Body of pancreas (tissue), 4 donors: ENCODE measurements at regions not wholly inside any gene's neighbourhood (a gene's known extent, or its start where the extent isn't known, plus 50 kb on each side); places are given as distances from the start of the nearest gene placed in this dataset.

Experiments
- ATAC-seq: fragments of 150-250 bp; one replicate; pipeline ENCODE4 v1.9.1; 2016
- DNase-seq, 4 donors: peaks; one replicate each; pipeline ENCODE4 v3.0.0-alpha.2; 2019
- H3K27ac ChIP-seq, 4 donors: fragments of 200-600 bp; sonication (generic); 1 replicate in 3 of 4; 2 replicates in 1 of 4; pipeline versions ENCODE4 v1.5.1 to v1.6.1; 2016 to 2019; ENCODE audit warnings: mild to moderate bottlenecking in 1 of 4, mixed read lengths in 1 of 4, moderate library complexity in 1 of 4
- H3K27me3 ChIP-seq, 2 donors: fragments of 200-600 bp; sonication (generic); one replicate each; pipeline ENCODE4 v1.6.0; 2016; ENCODE audit warnings: mild to moderate bottlenecking in 1 of 2
- H3K36me3 ChIP-seq, 2 donors: fragments of 200-600 bp; sonication (generic); replicated peaks in 1 of 2; 2 replicates each; pipeline ENCODE4 v1.5.1; 2016; ENCODE audit warnings: low read depth in 2 of 2; ENCODE audit not compliant: insufficient read depth in 1 of 2
- H3K4me1 ChIP-seq: fragments of 200-600 bp; sonication (generic); one replicate; pipeline ENCODE4 v1.6.0; 2016
- H3K4me3 ChIP-seq, 2 donors: fragments of 200-600 bp; sonication (generic); 1 replicate in 1 of 2; 2 replicates in 1 of 2; pipeline ENCODE4 v1.5.1; 2016 to 2019
- H3K9me3 ChIP-seq, 3 donors: fragments of 200-600 bp; sonication (generic); 1 replicate in 2 of 3; 2 replicates in 1 of 3; pipeline ENCODE4 v1.5.1; 2016
- POLR2A ChIP-seq, 3 donors: fragments of 450-650 bp; IDR thresholded peaks; one replicate each; pipeline ENCODE4 v1.6.1; 2016; ENCODE audit warnings: antibody characterized with exemption in 3 of 3, mild to moderate bottlenecking in 2 of 3
- WGBS, 2 donors: methylation state at CpG; one replicate each; pipeline ENCODE4 v1.1.5; 2017; 5-methylcytosine and 5-hydroxymethylcytosine counted together
- intact Hi-C: fragments of 100-400 bp; cut with DNase I; formaldehyde crosslinking; loops from one replicate; pipeline ENCODE4 v1.15.1; 2023
- TF ChIP-seq, protein P1 (sequence below), 7 experiments: fragments of 450-650 bp in 4 of 7; fragments of 200-600 bp in 3 of 7; sonication (generic) in 3 of 7; IDR thresholded peaks; one replicate each; pipeline ENCODE4 v1.5.1; 2016 to 2019; ENCODE audit warnings: antibody characterized with exemption in 7 of 7

DNA sequence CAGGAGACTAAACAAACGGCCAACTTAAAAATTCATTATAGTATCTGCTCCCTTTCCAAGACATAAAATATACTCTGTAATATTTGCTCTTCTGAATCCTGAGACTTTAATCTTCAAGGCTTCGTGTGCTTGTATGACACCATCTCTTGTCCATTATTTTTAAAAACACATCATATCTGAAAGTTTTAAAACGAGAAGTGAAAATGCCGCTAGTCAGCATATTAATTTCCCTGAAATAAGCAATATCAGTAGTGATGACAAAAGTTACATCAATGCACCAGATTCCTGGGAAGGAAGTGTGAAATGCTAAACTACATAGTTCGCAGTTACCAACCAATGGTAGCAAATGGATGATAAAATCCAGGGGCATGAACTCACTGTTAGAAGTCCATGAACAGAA lies 66.8 kb upstream of the EXOC1L start:
- Histone ChIP-seq H3K27ac (no peak overlapping the region), H3K27me3 (no peaks in the 10 kb centered on the region), H3K36me3 (no peaks in the 10 kb centered on the region), H3K4me3 (no peak overlapping the region), H3K9me3 (no peaks in the 10 kb centered on the region), H3K4me1 (no peaks in the 10 kb centered on the region)
- WGBS, 2 donors: 56 to 62% methylated on average over 5 of the region's 5 CpGs
- intact Hi-C loops: no loop called here
- TF ChIP-seq, protein P1, sequence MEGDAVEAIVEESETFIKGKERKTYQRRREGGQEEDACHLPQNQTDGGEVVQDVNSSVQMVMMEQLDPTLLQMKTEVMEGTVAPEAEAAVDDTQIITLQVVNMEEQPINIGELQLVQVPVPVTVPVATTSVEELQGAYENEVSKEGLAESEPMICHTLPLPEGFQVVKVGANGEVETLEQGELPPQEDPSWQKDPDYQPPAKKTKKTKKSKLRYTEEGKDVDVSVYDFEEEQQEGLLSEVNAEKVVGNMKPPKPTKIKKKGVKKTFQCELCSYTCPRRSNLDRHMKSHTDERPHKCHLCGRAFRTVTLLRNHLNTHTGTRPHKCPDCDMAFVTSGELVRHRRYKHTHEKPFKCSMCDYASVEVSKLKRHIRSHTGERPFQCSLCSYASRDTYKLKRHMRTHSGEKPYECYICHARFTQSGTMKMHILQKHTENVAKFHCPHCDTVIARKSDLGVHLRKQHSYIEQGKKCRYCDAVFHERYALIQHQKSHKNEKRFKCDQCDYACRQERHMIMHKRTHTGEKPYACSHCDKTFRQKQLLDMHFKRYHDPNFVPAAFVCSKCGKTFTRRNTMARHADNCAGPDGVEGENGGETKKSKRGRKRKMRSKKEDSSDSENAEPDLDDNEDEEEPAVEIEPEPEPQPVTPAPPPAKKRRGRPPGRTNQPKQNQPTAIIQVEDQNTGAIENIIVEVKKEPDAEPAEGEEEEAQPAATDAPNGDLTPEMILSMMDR (IDR thresholded peaks at IDR 0.05): no peak
- no peak for TF ChIP-seq POLR2A (IDR thresholded peaks at IDR 0.05)
- ATAC-seq: no peak
- no peak for DNase-seq

DNA sequence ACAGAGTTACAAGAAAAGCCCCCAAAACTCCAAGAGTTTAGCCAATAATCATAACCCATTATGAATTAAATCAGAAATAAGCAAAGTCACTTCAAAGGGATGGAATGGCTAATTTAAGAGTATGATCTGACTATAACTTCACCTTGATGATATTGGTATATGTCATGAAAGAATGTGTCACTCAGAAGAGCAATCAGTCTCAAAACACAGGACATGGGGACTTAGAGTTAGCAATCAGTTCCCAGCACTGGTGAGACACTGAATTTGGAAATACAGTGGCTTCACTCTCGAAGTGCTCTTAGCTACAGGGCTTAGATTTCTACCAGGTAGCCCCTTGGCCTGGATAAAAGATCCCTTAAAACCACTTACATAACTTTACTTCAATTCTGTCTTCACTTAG lies 65.7 kb upstream of the EXOC1L start:
- WGBS, 2 donors: 39 to 50% methylated on average over 1 of the region's 1 CpG
- no peak for TF ChIP-seq POLR2A (IDR thresholded peaks at IDR 0.05)
- TF ChIP-seq, protein P1 (IDR thresholded peaks at IDR 0.05): no peak
- DNase-seq (no peak), ATAC-seq (no peak)
- H3K4me3 ChIP-seq: no peak overlapping the region
- H3K27me3 ChIP-seq: no peaks in the 10 kb centered on the region
- no peaks in the 10 kb centered on the region for H3K9me3 ChIP-seq
- H3K36me3 ChIP-seq: no peaks in the 10 kb centered on the region
- H3K27ac ChIP-seq: no peak overlapping the region
- H3K4me1 ChIP-seq: no peaks in the 10 kb centered on the region
- intact Hi-C loops: no loop called here

DNA sequence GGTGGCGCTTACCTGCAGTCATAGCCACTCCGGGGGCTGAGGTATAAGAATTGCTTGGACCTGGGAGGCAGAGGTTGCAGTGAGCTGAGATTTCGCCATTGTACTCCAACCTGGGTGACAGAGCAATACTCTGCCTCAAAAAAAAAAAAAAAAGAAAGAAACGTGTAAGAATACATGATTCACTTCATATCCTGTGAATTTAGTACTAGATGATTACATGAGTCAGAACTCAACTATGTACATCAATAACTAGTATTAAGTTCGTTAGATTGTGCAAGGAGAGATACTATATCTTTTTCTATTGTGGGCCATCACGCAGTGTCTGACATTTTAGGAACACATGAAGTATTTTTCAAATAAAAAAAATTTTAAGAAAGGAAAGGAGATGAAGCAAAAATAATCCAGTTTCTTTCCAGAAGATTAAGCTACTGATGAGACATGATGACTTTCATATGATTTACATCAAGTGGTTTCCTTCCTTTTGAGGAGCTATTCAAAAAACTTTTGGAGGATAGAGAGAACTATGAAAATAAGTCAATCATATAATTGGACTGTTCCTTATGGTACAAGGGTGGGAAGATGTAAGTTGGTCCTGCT lies 64.7 kb upstream of the EXOC1L start:
- no peak overlapping the region for H3K27ac ChIP-seq
- H3K4me1 ChIP-seq: no peaks in the 10 kb centered on the region
- no peaks in the 10 kb centered on the region for H3K36me3 ChIP-seq
- TF ChIP-seq, protein P1 (IDR thresholded peaks at IDR 0.05): no peak
- TF ChIP-seq POLR2A (IDR thresholded peaks at IDR 0.05): no peak
- intact Hi-C loops: no loop called here
- H3K4me3 ChIP-seq: no peak overlapping the region
- H3K9me3 ChIP-seq: no peaks in the 10 kb centered on the region
- WGBS, 2 donors: 63 to 65% methylated on average over 6 of the region's 6 CpGs
- no peak for DNase-seq
- no peaks in the 10 kb centered on the region for H3K27me3 ChIP-seq
- no peak for ATAC-seq

DNA sequence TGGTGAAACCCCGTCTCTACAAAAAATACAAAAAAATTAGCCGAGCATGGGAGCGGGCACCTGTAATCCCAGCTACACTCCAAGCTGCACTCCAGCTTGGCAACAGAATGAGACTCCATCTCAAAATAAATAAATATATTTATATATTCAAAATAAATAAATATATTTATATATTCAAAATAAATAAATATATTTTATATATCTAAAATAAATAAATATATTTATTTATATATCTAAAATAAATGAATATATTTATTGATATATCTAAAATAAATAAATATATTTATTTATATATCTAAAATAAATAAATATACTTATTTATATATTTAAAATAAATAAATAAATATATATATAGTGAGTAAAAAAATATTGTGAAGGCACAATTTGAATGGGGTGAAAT lies 63.4 kb upstream of the EXOC1L start:
- Histone ChIP-seq H3K4me1 (no peaks in the 10 kb centered on the region), H3K4me3 (no peak overlapping the region), H3K9me3 (no peaks in the 10 kb centered on the region), H3K36me3 (no peaks in the 10 kb centered on the region), H3K27me3 (no peaks in the 10 kb centered on the region), H3K27ac (no peak overlapping the region)
- intact Hi-C loops: no loop called here
- DNase-seq (no peak), ATAC-seq (no peak)
- TF ChIP-seq, protein P1 (IDR thresholded peaks at IDR 0.05): no peak
- no peak for TF ChIP-seq POLR2A (IDR thresholded peaks at IDR 0.05)
- 85 to 88% methylated on average over 3 of the region's 3 CpGs for WGBS, 2 donors

DNA sequence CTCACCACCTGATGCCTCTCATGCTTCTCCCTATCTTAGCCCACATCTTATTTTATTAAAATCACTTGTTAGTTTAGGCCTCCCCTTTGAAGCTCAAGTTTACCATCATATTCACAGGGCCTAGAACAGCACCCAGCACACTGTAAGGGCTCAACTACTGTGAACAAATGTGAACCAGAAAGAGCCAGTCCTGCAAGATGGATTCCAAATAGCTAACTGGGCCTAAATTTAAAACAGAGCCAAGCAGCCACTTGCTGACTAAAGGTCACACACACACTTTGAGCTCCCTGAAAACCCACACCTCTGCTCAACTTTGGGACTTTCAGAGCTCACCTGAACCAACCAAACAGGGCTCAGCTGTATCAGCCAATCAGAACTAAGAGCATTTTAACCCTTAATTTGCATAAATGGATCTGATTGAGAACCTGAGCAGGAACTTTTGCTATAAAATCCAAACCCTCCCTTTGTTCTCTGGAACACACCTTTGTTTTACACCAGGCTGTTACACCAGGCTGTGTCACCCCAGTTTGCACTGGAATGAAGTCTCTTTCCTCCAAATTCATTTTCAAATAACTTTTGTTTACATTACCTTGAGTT lies 62.1 kb upstream of the EXOC1L start:
- intact Hi-C loops: no loop called here
- no peaks in the 10 kb centered on the region for H3K27me3 ChIP-seq
- ATAC-seq (no peak), DNase-seq (no peak)
- no peak overlapping the region for H3K27ac ChIP-seq
- H3K4me3 ChIP-seq: no peak overlapping the region
- H3K9me3 ChIP-seq: no peaks in the 10 kb centered on the region
- H3K4me1 ChIP-seq: no peaks in the 10 kb centered on the region
- TF ChIP-seq, protein P1 (IDR thresholded peaks at IDR 0.05): no peak
- TF ChIP-seq POLR2A (IDR thresholded peaks at IDR 0.05): no peak
- no peaks in the 10 kb centered on the region for H3K36me3 ChIP-seq
